Astrocyte (in vitro differentiated cells and primary cell): ENCODE measurements at regions not wholly inside any gene's neighbourhood (a gene's known extent, or its start where the extent isn't known, plus 50 kb on each side); places are given as distances from the start of the nearest gene placed in this dataset.

Experiments used
- DNase-seq: peaks from one replicate; pipeline ENCODE4 v3.0.0-alpha.2; 2010; ENCODE audit warnings: low read depth
- FAIRE-seq: peaks from 2 replicates; lab custom pipeline; 2011; peaks lifted over from hg19 to GRCh38; lab: Jason Lieb, UNC
- H2AFZ ChIP-seq: 2 replicates; pipeline ENCODE4 v1.6.0; 2012; ENCODE audit warnings: low read depth, low read length, inconsistent platforms
- H3K27ac ChIP-seq: 2 replicates; pipeline ENCODE4 v1.5.1; 2011; ENCODE audit warnings: low read depth, low read length, inconsistent platforms
- H3K27me3 ChIP-seq: 2 replicates; pipeline ENCODE4 v1.6.0; 2011; ENCODE audit warnings: low read length, inconsistent platforms; ENCODE audit not compliant: insufficient read depth
- H3K36me3 ChIP-seq: 2 replicates; pipeline ENCODE4 v1.5.1; 2011; ENCODE audit warnings: low read length, inconsistent platforms; ENCODE audit not compliant: insufficient read depth
- H3K4me1 ChIP-seq: 2 replicates; pipeline ENCODE4 v1.5.1; 2011; ENCODE audit warnings: low read length, inconsistent platforms; ENCODE audit not compliant: insufficient read depth
- H3K4me2 ChIP-seq: 2 replicates; pipeline ENCODE4 v1.6.0; 2012; ENCODE audit warnings: low read length, inconsistent platforms
- H3K4me3 ChIP-seq: 2 replicates; pipeline ENCODE4 v1.5.1; 2011; ENCODE audit warnings: low read depth, mild to moderate bottlenecking, low read length, inconsistent platforms; ENCODE audit not compliant: insufficient read depth
- H3K79me2 ChIP-seq: 2 replicates; pipeline ENCODE4 v1.6.0; 2012; ENCODE audit warnings: mild to moderate bottlenecking, low read length, inconsistent platforms; ENCODE audit not compliant: insufficient read depth
- H3K9ac ChIP-seq: 2 replicates; pipeline ENCODE4 v1.6.0; 2012; ENCODE audit warnings: mild to moderate bottlenecking, low read length, inconsistent platforms
- H3K9me3 ChIP-seq: 2 replicates; pipeline ENCODE4 v1.5.1; 2012; ENCODE audit warnings: low read depth, mild to moderate bottlenecking, low read length, inconsistent platforms; ENCODE audit not compliant: insufficient read depth
- H4K20me1 ChIP-seq: 2 replicates; pipeline ENCODE4 v1.6.0; 2012; ENCODE audit warnings: low read length, inconsistent platforms; ENCODE audit not compliant: insufficient read depth
- H3K27ac Mint-ChIP-seq: one replicate; pipeline ENCODE4 v1.8.0; 2021; ENCODE audit warnings: mild to moderate bottlenecking, mixed read lengths; ENCODE audit not compliant: unreplicated experiment
- H3K27me3 Mint-ChIP-seq: one replicate; pipeline ENCODE4 v1.8.0; 2021; ENCODE audit warnings: low read depth, mixed read lengths; ENCODE audit not compliant: unreplicated experiment
- H3K36me3 Mint-ChIP-seq: one replicate; pipeline ENCODE4 v1.8.0; 2021; ENCODE audit warnings: low read depth, mixed read lengths; ENCODE audit not compliant: unreplicated experiment
- H3K4me1 Mint-ChIP-seq: one replicate; pipeline ENCODE4 v1.8.0; 2021; ENCODE audit warnings: low read depth, mixed read lengths; ENCODE audit not compliant: unreplicated experiment
- H3K4me3 Mint-ChIP-seq: one replicate; pipeline ENCODE4 v1.8.0; 2021; ENCODE audit warnings: mild to moderate bottlenecking, moderate library complexity, mixed read lengths; ENCODE audit not compliant: unreplicated experiment
- H3K9me3 Mint-ChIP-seq: one replicate; pipeline ENCODE4 v1.8.0; 2021; ENCODE audit warnings: mild to moderate bottlenecking, mixed read lengths; ENCODE audit not compliant: unreplicated experiment
- CTCF ChIP-seq: IDR thresholded peaks from 2 replicates; pipeline ENCODE4 v1.5.1; 2011; ENCODE audit warnings: low read depth, mild to moderate bottlenecking, inconsistent platforms, low read length, moderate library complexity; ENCODE audit not compliant: insufficient read depth
- EZH2 ChIP-seq: IDR thresholded peaks from 2 replicates; pipeline ENCODE4 v1.6.1; 2012; ENCODE audit warnings: mild to moderate bottlenecking, low read length, inconsistent platforms; ENCODE audit not compliant: insufficient read depth

- FAIRE-seq, result no peak
- no peak overlapping the region for H3K27ac ChIP-seq
- no peak overlapping the region for H3K4me2 ChIP-seq
- H3K36me3 Mint-ChIP-seq, result peaks cover 1% of the 10 kb centered on the region
- H3K9me3 ChIP-seq, result no peaks in the 10 kb centered on the region
- no peak overlapping the region for H3K4me3 Mint-ChIP-seq
- H3K27me3 Mint-ChIP-seq, result peaks cover 36% of the 10 kb centered on the region
- H3K4me1 ChIP-seq, result peaks cover 4% of the 10 kb centered on the region
- no peaks in the 10 kb centered on the region for H3K79me2 ChIP-seq
- H3K27me3 ChIP-seq, result peaks cover 5% of the 10 kb centered on the region
- no peak overlapping the region for H2AFZ ChIP-seq
- no peaks in the 10 kb centered on the region for H4K20me1 ChIP-seq
- DNase-seq, result no peak
- H3K9ac ChIP-seq, result no peak overlapping the region
- H3K4me1 Mint-ChIP-seq, result no peaks in the 10 kb centered on the region
- no peak for TF ChIP-seq EZH2
- no peak for TF ChIP-seq CTCF
- no peak overlapping the region for H3K27ac Mint-ChIP-seq
- H3K36me3 ChIP-seq, result no peaks in the 10 kb centered on the region
- no peak overlapping the region for H3K4me3 ChIP-seq
- no peaks in the 10 kb centered on the region for H3K9me3 Mint-ChIP-seq
Measured at GRCh38 chr2:8520791-8521344, 161.0 kb upstream of the ID2 start.

- Mint-ChIP-seq H3K36me3 (peaks cover 1% of the 10 kb centered on the region), H3K27ac (no peak overlapping the region), H3K4me3 (no peak overlapping the region), H3K9me3 (no peaks in the 10 kb centered on the region), H3K27me3 (peaks cover 40% of the 10 kb centered on the region), H3K4me1 (no peaks in the 10 kb centered on the region)
- Histone ChIP-seq H4K20me1 (no peaks in the 10 kb centered on the region), H2AFZ (no peak overlapping the region), H3K9me3 (no peaks in the 10 kb centered on the region), H3K27ac (no peak overlapping the region), H3K4me2 (no peak overlapping the region), H3K9ac (no peak overlapping the region), H3K36me3 (no peaks in the 10 kb centered on the region), H3K27me3 (peaks cover 9% of the 10 kb centered on the region), H3K79me2 (no peaks in the 10 kb centered on the region), H3K4me1 (peaks cover 7% of the 10 kb centered on the region), H3K4me3 (no peak overlapping the region)
- TF ChIP-seq EZH2, result no peak
- no peak for TF ChIP-seq CTCF
- FAIRE-seq, result no peak
- no peak for DNase-seq
Measured at GRCh38 chr2:8522687-8523086, 159.2 kb upstream of the ID2 start.

- peaks cover 7% of the 10 kb centered on the region for H3K4me1 ChIP-seq
- DNase-seq, result no peak
- H3K27me3 Mint-ChIP-seq, result peaks cover 40% of the 10 kb centered on the region
- H3K4me1 Mint-ChIP-seq, result no peaks in the 10 kb centered on the region
- H3K4me3 ChIP-seq, result no peak overlapping the region
- no peak overlapping the region for H3K27ac ChIP-seq
- FAIRE-seq, result no peak
- no peaks in the 10 kb centered on the region for H3K79me2 ChIP-seq
- H2AFZ ChIP-seq, result no peak overlapping the region
- peaks cover 3% of the 10 kb centered on the region for H3K9me3 Mint-ChIP-seq
- no peaks in the 10 kb centered on the region for H3K36me3 ChIP-seq
- H3K4me3 Mint-ChIP-seq, result no peak overlapping the region
- H4K20me1 ChIP-seq, result no peaks in the 10 kb centered on the region
- peaks cover 3% of the 10 kb centered on the region for H3K36me3 Mint-ChIP-seq
- no peaks in the 10 kb centered on the region for H3K9me3 ChIP-seq
- no peak overlapping the region for H3K4me2 ChIP-seq
- peaks cover 15% of the 10 kb centered on the region for H3K27me3 ChIP-seq
- no peak overlapping the region for H3K9ac ChIP-seq
- no peak overlapping the region for H3K27ac Mint-ChIP-seq
- no peak for TF ChIP-seq EZH2
Measured at GRCh38 chr2:8524388-8524787, 157.5 kb upstream of the ID2 start.
